ENCODE measurements at regions not wholly inside any gene's neighbourhood (a gene's known extent, or its start where the extent isn't known, plus 50 kb on each side); places are given as distances from the start of the nearest gene placed in this dataset.

DNA sequence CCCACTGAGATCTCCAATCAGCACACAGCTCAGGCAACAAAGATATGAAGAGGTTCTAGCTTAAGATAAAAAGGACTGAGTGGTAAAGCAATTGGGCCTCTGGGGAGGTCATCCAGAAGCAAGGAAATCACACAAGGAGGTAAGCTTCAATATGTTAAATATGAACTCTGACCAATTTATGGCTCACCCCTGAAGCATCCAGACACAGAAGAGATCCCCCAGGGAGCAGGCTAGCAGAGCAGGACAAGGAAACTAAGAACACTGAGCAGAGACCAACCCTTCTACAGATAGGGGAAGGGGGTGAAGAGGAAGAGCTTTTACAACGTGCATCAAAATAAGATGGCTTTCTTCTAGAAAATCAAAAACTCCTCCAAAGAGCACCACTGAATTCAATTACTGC lies 616.2 kb downstream of the DNAH5 start:
- Histone ChIP-seq H3K27ac (ENCODE audit: low read depth, low read length) (no peak overlapping the region), H3K9me3 (ENCODE audit: control insufficient read depth in 1 of 2, insufficient read depth in 1 of 2, low read depth in 1 of 2, low read length in 2 of 2) (peaks cover 15 to 24% of the 10 kb centered on the region in 2 experiments; a peak in 2 of 4 replicates), H2AFZ (ENCODE audit: low read depth, low read length, poor library complexity, severe bottlenecking) (no peak overlapping the region), H3K4me2 (ENCODE audit: low read length) (no peak overlapping the region), H3K9ac (ENCODE audit: low read length) (no peak overlapping the region), H3K36me3 (ENCODE audit: control insufficient read depth in 1 of 2, insufficient read depth in 2 of 2, low read length in 2 of 2) (no peaks in the 10 kb centered on the region), H3K4me3 (replicated peaks in 1 of 2; ENCODE audit: low read depth in 1 of 2, low read length in 2 of 2) (no peak overlapping the region), H3K4me1 (ENCODE audit: control insufficient read depth in 1 of 2, insufficient read depth in 2 of 2, low read length in 2 of 2) (no peaks in the 10 kb centered on the region), H4K20me1 (ENCODE audit: insufficient read depth) (no peaks in the 10 kb centered on the region), H3K79me2 (ENCODE audit: insufficient read depth, low read length) (no peaks in the 10 kb centered on the region), H3K9me2 (ENCODE audit: insufficient read depth) (no peaks in the 10 kb centered on the region), H3K27me3 (ENCODE audit: insufficient read depth, low read length) (no peaks in the 10 kb centered on the region)
- intact Hi-C loops (cut with micrococcal nuclease): no loop called here
- CTCF ChIA-PET: no interaction called here
- ATAC-seq: no peak
- TF ChIP-seq SIN3A (IDR thresholded peaks at IDR 0.05; ENCODE audit: low read depth) (no peak), POLR2A (IDR thresholded peaks at IDR 0.05; ENCODE audit: borderline replicate concordance, extremely low read depth, insufficient read depth, insufficient read length) (no peak), YY1 (IDR thresholded peaks at IDR 0.05; ENCODE audit: extremely low read depth, insufficient replicate concordance, low read depth, low read length) (no peak), FOSL1 (IDR thresholded peaks at IDR 0.05; ENCODE audit: low read depth) (no peak), SP1 (IDR thresholded peaks at IDR 0.05; ENCODE audit: low read depth) (no peak), CEBPB (IDR thresholded peaks at IDR 0.05; ENCODE audit: low read depth) (no peak), CBX3 (IDR thresholded peaks at IDR 0.05; ENCODE audit: low read depth) (no peak), ZFX (IDR thresholded peaks at IDR 0.05) (no peak)
- TF ChIP-seq, protein P1, sequence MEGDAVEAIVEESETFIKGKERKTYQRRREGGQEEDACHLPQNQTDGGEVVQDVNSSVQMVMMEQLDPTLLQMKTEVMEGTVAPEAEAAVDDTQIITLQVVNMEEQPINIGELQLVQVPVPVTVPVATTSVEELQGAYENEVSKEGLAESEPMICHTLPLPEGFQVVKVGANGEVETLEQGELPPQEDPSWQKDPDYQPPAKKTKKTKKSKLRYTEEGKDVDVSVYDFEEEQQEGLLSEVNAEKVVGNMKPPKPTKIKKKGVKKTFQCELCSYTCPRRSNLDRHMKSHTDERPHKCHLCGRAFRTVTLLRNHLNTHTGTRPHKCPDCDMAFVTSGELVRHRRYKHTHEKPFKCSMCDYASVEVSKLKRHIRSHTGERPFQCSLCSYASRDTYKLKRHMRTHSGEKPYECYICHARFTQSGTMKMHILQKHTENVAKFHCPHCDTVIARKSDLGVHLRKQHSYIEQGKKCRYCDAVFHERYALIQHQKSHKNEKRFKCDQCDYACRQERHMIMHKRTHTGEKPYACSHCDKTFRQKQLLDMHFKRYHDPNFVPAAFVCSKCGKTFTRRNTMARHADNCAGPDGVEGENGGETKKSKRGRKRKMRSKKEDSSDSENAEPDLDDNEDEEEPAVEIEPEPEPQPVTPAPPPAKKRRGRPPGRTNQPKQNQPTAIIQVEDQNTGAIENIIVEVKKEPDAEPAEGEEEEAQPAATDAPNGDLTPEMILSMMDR (IDR thresholded peaks at IDR 0.05 in 2 of 3, conservative IDR thresholded peaks at IDR 0.05 in 1 of 3; ENCODE audit: borderline replicate concordance in 1 of 3, insufficient read depth in 1 of 3, low read depth in 2 of 3, low read length in 2 of 3): no peak
- TF ChIP-seq, protein P2, sequence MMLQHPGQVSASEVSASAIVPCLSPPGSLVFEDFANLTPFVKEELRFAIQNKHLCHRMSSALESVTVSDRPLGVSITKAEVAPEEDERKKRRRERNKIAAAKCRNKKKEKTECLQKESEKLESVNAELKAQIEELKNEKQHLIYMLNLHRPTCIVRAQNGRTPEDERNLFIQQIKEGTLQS (IDR thresholded peaks at IDR 0.05): no peak
- TF ChIP-seq, protein P3, sequence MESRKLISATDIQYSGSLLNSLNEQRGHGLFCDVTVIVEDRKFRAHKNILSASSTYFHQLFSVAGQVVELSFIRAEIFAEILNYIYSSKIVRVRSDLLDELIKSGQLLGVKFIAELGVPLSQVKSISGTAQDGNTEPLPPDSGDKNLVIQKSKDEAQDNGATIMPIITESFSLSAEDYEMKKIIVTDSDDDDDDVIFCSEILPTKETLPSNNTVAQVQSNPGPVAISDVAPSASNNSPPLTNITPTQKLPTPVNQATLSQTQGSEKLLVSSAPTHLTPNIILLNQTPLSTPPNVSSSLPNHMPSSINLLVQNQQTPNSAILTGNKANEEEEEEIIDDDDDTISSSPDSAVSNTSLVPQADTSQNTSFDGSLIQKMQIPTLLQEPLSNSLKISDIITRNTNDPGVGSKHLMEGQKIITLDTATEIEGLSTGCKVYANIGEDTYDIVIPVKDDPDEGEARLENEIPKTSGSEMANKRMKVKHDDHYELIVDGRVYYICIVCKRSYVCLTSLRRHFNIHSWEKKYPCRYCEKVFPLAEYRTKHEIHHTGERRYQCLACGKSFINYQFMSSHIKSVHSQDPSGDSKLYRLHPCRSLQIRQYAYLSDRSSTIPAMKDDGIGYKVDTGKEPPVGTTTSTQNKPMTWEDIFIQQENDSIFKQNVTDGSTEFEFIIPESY (IDR thresholded peaks at IDR 0.05; ENCODE audit: extremely low read depth, insufficient replicate concordance, low read length): no peak
- TF ChIP-seq, protein P4, sequence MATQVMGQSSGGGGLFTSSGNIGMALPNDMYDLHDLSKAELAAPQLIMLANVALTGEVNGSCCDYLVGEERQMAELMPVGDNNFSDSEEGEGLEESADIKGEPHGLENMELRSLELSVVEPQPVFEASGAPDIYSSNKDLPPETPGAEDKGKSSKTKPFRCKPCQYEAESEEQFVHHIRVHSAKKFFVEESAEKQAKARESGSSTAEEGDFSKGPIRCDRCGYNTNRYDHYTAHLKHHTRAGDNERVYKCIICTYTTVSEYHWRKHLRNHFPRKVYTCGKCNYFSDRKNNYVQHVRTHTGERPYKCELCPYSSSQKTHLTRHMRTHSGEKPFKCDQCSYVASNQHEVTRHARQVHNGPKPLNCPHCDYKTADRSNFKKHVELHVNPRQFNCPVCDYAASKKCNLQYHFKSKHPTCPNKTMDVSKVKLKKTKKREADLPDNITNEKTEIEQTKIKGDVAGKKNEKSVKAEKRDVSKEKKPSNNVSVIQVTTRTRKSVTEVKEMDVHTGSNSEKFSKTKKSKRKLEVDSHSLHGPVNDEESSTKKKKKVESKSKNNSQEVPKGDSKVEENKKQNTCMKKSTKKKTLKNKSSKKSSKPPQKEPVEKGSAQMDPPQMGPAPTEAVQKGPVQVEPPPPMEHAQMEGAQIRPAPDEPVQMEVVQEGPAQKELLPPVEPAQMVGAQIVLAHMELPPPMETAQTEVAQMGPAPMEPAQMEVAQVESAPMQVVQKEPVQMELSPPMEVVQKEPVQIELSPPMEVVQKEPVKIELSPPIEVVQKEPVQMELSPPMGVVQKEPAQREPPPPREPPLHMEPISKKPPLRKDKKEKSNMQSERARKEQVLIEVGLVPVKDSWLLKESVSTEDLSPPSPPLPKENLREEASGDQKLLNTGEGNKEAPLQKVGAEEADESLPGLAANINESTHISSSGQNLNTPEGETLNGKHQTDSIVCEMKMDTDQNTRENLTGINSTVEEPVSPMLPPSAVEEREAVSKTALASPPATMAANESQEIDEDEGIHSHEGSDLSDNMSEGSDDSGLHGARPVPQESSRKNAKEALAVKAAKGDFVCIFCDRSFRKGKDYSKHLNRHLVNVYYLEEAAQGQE (IDR thresholded peaks at IDR 0.05; ENCODE audit: low read depth): no peak
- BruUV-seq (replicated peaks): no TSS peak
- RAD21 ChIA-PET (ENCODE audit: low non-redundant PET in 1 of 2, low total read pairs in 2 of 2, uncharacterized antibody in 2 of 2, unreplicated experiment in 2 of 2): no interaction called here
- DNase-seq (ENCODE audit: low read depth, low spot score): no peak
- POLR2A ChIA-PET: no interaction called here

Data from HCT116 (cell line).